Bronchial epithelial cell (primary cell): ENCODE measurements at regions not wholly inside any gene's neighbourhood (a gene's known extent, or its start where the extent isn't known, plus 50 kb on each side); places are given as distances from the start of the nearest gene placed in this dataset.

ENCODE experiments used
- DNase-seq: peaks from one replicate; pipeline ENCODE4 v3.0.0-alpha.2; 2010; ENCODE audit warnings: low read depth
- FAIRE-seq: peaks from 2 replicates; lab custom pipeline; 2011; peaks lifted over from hg19 to GRCh38; lab: Jason Lieb, UNC
- H3K27me3 ChIP-seq: 2 replicates; pipeline ENCODE4 v1.5.1; 2011; ENCODE audit warnings: low read length; ENCODE audit not compliant: control insufficient read depth, insufficient read depth
- H3K36me3 ChIP-seq: 2 replicates; pipeline ENCODE4 v1.5.1; 2011; ENCODE audit warnings: low read length; ENCODE audit not compliant: control insufficient read depth, insufficient read depth
- H3K4me3 ChIP-seq: 2 replicates; pipeline ENCODE4 v1.5.1; 2011; ENCODE audit warnings: mild to moderate bottlenecking, low read depth, low read length, control low read depth
- TF ChIP-seq, protein P1 (sequence below): IDR thresholded peaks from 2 replicates; pipeline ENCODE4 v1.5.1; 2011; ENCODE audit warnings: mild to moderate bottlenecking, moderate library complexity, low read length, control low read depth, inconsistent platforms; ENCODE audit not compliant: insufficient read depth, severe bottlenecking

DNA sequence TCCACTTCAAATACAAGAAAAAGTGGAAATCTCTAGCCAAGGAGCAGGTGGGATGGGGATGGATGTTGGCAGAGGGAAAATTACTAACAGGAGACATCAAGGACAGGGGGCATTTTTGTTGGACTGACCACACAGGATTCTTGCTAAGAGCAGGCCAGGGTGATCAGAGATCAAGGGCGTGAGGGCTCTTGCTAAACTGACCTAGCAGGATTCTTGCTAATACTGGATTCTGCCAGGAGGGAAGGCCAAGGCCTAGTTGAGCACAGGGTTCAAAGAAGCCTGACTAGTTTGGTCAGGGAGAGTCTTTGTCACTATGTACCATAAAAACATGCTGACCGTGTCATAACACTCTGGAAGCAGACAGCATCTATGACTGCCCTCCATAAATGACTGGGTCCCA lies 442.7 kb downstream of the PID1 start:
- no peak overlapping the region for H3K4me3 ChIP-seq
- no peak for DNase-seq
- no peaks in the 10 kb centered on the region for H3K27me3 ChIP-seq
- no peaks in the 10 kb centered on the region for H3K36me3 ChIP-seq
- no peak for FAIRE-seq
- TF ChIP-seq, protein P1, sequence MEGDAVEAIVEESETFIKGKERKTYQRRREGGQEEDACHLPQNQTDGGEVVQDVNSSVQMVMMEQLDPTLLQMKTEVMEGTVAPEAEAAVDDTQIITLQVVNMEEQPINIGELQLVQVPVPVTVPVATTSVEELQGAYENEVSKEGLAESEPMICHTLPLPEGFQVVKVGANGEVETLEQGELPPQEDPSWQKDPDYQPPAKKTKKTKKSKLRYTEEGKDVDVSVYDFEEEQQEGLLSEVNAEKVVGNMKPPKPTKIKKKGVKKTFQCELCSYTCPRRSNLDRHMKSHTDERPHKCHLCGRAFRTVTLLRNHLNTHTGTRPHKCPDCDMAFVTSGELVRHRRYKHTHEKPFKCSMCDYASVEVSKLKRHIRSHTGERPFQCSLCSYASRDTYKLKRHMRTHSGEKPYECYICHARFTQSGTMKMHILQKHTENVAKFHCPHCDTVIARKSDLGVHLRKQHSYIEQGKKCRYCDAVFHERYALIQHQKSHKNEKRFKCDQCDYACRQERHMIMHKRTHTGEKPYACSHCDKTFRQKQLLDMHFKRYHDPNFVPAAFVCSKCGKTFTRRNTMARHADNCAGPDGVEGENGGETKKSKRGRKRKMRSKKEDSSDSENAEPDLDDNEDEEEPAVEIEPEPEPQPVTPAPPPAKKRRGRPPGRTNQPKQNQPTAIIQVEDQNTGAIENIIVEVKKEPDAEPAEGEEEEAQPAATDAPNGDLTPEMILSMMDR, result no peak

DNA sequence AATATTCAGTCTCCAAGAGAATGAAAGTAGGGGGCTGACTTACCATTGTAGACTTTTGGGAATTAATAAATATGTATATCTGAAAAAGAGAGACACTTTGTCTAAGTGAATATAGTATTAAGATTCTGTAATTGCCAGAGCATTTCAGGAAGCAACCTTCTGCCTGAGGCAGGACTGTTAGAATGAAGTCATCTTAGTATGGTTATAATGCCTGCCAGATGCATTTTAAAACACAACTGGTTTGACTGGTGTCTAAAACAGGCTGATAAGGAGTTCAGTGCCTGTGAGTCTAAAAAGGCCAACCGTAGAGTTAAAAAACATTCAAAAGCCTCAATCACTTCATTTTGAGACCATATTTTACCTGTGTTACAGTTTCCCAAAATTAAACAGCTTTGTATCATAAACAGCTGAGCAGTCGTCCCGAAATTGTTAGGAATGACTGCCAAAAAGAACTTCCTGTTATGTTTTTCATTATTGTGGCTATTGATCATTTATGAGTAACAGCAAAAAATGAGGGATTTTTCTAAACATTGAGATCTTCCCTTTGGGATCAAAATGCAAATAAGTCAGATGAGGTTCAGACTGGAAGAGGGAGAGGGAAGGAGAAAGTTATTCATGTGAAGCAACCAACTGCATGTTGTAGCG lies 443.9 kb downstream of the PID1 start:
- Histone ChIP-seq H3K36me3 (no peaks in the 10 kb centered on the region), H3K4me3 (no peak overlapping the region), H3K27me3 (no peaks in the 10 kb centered on the region)
- DNase-seq (peak; percentile 43), FAIRE-seq (no peak)
- TF ChIP-seq, protein P1, result no peak

DNA sequence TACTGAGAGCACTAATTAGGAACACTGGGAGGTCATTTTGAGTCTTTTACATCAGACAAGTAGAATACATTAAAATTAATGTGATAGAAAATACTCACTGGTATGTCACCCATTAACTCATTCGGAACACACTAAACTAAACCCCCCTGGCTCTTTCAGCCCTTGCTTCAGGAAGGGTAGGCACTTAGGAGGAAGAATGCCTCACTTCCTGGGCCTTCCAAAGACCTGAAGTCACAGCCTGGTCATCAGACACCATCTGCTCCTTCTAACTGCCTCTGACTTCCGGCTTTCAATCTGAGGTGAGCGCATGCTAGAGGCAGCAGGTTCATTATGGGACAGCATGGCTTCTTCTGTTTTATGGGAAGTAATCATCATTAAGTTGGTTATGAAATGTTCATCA lies 451.4 kb downstream of the PID1 start:
- Histone ChIP-seq H3K4me3 (no peak overlapping the region), H3K36me3 (no peaks in the 10 kb centered on the region), H3K27me3 (no peaks in the 10 kb centered on the region)
- FAIRE-seq (no peak), DNase-seq (no peak)
- TF ChIP-seq, protein P1, result no peak

DNA sequence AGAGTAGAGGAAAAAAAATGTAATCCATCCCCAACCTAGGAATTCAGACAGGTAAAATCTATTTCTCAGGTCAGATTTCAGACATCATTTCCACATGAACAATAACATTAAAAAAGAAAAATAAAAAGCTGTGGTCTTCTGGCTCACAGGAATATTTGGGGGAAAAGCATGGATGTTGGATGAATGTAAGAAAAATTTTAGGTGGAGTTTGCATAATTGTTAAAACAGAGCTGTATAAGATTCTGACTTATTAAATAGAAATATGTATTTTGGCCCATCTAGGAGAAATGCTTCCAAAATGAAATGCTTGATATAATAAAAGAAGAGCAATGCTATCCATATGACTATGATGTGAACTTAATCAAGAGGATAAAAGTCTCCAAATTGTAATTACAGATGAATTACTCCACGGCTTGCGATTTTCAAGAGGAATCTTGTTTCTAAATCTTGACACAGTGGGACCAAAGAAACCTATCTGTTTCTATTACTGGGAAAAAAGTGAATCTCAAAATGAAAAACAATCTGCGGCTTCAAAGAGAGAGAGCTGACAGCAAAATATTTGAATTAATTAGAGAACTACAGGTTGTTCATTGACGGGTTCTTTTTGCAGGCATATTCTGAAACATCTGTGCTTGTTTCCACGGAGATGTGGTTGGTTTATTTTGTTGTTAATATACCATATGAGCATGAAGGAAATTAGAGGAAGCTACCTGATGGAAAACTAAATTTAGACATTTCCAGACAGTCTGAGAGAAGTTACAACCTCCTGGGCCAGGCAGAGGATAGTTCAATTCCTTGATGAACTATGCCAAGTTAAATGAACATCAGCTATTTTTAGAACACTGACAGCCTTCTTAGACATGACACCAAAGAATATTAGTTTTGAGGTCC lies 468.7 kb downstream of the PID1 start:
- no peak for FAIRE-seq

DNA sequence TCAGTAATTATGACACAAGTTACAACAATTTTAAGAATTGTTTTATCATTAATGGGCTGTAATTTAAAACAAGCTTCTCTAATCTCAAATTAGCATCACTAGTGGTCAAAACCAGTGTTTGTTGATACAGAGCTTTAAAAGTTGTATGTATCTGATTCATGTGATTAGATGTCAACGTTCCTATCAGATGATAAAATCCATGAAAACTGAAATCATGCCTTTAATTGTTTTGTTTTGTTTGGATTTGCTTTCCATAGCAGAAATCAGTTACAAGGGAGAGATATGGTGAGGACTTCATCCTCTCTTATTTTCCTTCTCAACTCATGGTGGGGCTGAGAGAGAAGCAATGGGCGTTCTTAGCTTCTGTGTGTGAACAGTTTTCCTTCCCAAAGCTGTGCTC lies 469.6 kb downstream of the PID1 start:
- no peak for FAIRE-seq
- no peaks in the 10 kb centered on the region for H3K27me3 ChIP-seq

More for the DNA sequence above, 468.7 kb downstream of the PID1 start:
- Histone ChIP-seq H3K27me3 (no peaks in the 10 kb centered on the region), H3K4me3 (no peak overlapping the region), H3K36me3 (no peaks in the 10 kb centered on the region)
- TF ChIP-seq, protein P1, result no peak
- DNase-seq, result no peak

More for the DNA sequence above, 469.6 kb downstream of the PID1 start:
- TF ChIP-seq, protein P1, result no peak
- H3K4me3 ChIP-seq, result no peak overlapping the region
- no peak for DNase-seq
- H3K36me3 ChIP-seq, result no peaks in the 10 kb centered on the region
